ENCODE measurements at regions not wholly inside any gene's neighbourhood (a gene's known extent, or its start where the extent isn't known, plus 50 kb on each side); places are given as distances from the start of the nearest gene placed in this dataset.

DNA sequence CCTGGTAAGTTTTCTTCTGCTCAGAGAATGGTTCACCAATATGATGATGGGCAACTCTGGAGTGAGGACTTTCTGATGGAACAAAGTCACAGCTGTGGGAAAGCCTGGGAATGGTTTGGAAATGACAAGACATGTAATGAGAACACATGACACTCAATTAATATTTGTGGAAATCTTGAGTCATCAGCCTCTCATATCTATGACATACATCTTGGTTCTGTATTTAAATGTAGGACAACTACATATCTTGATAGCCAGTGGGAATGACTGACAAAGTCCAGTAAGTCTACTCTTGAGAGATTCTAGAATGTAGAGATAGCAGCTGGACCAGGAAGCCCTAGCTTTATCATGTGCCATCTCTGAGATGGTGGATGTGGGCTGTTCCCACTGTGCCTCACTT, 85.5 kb downstream of the PALM2AKAP2 start:
- TF ChIP-seq, protein P1, sequence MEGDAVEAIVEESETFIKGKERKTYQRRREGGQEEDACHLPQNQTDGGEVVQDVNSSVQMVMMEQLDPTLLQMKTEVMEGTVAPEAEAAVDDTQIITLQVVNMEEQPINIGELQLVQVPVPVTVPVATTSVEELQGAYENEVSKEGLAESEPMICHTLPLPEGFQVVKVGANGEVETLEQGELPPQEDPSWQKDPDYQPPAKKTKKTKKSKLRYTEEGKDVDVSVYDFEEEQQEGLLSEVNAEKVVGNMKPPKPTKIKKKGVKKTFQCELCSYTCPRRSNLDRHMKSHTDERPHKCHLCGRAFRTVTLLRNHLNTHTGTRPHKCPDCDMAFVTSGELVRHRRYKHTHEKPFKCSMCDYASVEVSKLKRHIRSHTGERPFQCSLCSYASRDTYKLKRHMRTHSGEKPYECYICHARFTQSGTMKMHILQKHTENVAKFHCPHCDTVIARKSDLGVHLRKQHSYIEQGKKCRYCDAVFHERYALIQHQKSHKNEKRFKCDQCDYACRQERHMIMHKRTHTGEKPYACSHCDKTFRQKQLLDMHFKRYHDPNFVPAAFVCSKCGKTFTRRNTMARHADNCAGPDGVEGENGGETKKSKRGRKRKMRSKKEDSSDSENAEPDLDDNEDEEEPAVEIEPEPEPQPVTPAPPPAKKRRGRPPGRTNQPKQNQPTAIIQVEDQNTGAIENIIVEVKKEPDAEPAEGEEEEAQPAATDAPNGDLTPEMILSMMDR (IDR thresholded peaks at IDR 0.05; ENCODE audit: poor library complexity), result no peak
- TF ChIP-seq EZH2phosphoT487 (IDR thresholded peaks at IDR 0.05; ENCODE audit: low read depth, severe bottlenecking, unreplicated experiment) (no peak), EZH2 (IDR thresholded peaks at IDR 0.05; ENCODE audit: borderline replicate concordance) (no peak)

Data from hepatocyte (in vitro differentiated cells).